ENCODE measurements at regions not wholly inside any gene's neighbourhood (a gene's known extent, or its start where the extent isn't known, plus 50 kb on each side); places are given as distances from the start of the nearest gene placed in this dataset.

DNA sequence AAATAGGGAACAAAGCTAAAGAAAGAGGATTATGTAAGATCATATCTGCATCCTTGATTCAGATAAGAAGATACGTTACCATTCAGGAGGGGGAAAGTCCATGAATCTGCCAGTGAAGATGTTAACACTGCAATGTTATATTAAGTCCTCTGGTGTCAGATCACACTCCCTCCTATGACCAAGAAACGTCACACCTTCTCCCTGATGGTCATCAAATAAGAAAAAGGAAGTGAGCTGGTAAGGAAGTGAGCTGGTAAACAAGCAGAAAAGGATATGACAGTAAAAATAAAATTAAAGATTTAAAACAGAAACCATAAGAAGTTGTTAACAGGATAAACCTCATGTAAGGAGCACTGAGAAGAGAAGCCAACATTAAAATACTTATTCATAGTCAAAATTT is 340.2 kb downstream of the SEC23A start:
- TF ChIP-seq, protein P1, sequence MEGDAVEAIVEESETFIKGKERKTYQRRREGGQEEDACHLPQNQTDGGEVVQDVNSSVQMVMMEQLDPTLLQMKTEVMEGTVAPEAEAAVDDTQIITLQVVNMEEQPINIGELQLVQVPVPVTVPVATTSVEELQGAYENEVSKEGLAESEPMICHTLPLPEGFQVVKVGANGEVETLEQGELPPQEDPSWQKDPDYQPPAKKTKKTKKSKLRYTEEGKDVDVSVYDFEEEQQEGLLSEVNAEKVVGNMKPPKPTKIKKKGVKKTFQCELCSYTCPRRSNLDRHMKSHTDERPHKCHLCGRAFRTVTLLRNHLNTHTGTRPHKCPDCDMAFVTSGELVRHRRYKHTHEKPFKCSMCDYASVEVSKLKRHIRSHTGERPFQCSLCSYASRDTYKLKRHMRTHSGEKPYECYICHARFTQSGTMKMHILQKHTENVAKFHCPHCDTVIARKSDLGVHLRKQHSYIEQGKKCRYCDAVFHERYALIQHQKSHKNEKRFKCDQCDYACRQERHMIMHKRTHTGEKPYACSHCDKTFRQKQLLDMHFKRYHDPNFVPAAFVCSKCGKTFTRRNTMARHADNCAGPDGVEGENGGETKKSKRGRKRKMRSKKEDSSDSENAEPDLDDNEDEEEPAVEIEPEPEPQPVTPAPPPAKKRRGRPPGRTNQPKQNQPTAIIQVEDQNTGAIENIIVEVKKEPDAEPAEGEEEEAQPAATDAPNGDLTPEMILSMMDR (IDR thresholded peaks at IDR 0.05; ENCODE audit: poor library complexity), result no peak
- TF ChIP-seq EZH2 (IDR thresholded peaks at IDR 0.05; ENCODE audit: borderline replicate concordance) (no peak), EZH2phosphoT487 (IDR thresholded peaks at IDR 0.05; ENCODE audit: low read depth, severe bottlenecking, unreplicated experiment) (no peak)
